GM12865 (cell line): ENCODE measurements at regions not wholly inside any gene's neighbourhood (a gene's known extent, or its start where the extent isn't known, plus 50 kb on each side); places are given as distances from the start of the nearest gene placed in this dataset.
A peak's percentile ranks its signal among the peaks of the same experiment; 100 is the strongest.

Source experiments
- DNase-seq: peaks from one replicate; pipeline ENCODE4 v3.0.0; 2010; ENCODE audit warnings: low read depth
- H3K4me3 ChIP-seq: 2 replicates; pipeline ENCODE4 v1.5.1; 2011; ENCODE audit warnings: mild to moderate bottlenecking, low read depth, low read length, control low read depth
- CTCF ChIP-seq: IDR thresholded peaks from 2 replicates; pipeline ENCODE4 v1.5.1; 2011; ENCODE audit warnings: low read length, control low read depth, low read depth, inconsistent platforms; ENCODE audit not compliant: insufficient read depth; ENCODE audit errors: missing control alignments

DNA sequence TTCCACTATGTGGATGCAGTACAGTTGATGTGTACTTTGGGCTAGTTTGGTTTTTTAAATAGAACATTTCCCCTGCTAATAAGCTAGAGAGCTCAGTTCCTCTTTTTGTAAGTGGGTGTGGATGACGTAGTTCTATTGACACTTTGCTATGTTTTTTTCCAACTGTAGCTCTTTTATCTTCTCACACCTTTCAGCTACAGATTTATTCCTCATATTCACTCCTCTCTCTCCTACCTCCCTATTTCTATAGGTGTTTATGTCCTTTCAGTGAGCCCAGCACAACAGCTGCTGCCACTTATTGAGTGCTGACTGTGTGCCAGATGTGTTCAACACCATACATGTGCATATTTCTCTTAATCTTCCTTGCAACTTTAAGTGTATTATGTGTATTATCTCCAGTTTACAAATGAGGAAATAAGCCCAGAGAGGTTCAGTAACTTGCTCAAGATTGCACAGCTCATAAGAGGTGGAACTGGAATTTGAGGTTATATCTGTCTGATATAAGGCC is 215.7 kb downstream of the SEMA6A start:
- no peak overlapping the region for H3K4me3 ChIP-seq
- DNase-seq, result peak; percentile 57
- no peak for TF ChIP-seq CTCF

GRCh38 chr5:116358015-116358523 is 216.6 kb downstream of the SEMA6A start:
- no peak overlapping the region for H3K4me3 ChIP-seq
- DNase-seq, result no peak
- TF ChIP-seq CTCF, result no peak

DNA sequence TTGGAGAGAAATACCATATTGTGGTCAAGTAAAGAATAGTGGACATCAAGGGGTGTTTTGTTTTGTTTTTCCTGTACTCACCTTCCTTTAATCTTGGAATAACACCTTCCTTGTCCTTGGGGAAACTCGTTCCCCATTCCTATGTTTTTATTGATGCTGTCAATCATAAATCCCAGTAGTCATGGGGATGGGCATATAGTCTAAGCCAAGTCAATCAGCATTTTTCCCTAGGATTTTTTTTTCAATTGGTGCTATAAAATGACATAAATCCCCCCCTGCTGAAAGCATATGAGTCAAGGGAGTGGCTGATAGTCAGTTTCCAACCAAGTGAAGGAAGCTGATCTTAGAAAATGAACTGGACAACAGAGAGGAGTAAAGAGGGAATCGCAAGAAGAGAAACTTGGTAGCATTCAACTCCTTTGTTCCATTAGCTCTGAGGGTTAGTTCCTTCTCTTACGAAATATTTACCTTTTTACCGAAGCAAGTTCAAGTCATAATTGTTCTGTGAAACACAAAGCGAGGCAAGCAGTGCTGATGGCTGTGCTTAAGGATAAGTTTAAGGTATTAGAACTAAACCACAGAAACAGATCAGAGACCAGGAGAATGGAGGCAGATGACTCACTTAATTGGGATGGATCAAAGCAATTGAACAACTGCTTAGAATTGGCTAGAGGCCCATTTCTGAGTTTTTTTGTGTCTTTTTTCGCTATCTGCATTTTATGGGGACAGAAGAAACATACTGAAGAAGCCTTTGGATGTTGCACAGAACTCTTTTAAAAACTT is 218.6 kb downstream of the SEMA6A start:
- no peak for TF ChIP-seq CTCF
- H3K4me3 ChIP-seq, result no peak overlapping the region
- no peak for DNase-seq

GRCh38 chr5:116354699-116355098 is 219.9 kb downstream of the SEMA6A start:
- DNase-seq, result no peak
- no peak overlapping the region for H3K4me3 ChIP-seq
- no peak for TF ChIP-seq CTCF

- no peak for TF ChIP-seq CTCF
- DNase-seq, result no peak
- H3K4me3 ChIP-seq, result no peak overlapping the region
Observed at GRCh38 chr5:116347657-116348056, 227.0 kb downstream of the SEMA6A start.

GRCh38 chr5:116343961-116344360 is 230.7 kb downstream of the SEMA6A start:
- no peak overlapping the region for H3K4me3 ChIP-seq
- TF ChIP-seq CTCF, result no peak
- DNase-seq, result no peak
